K562 (cell line): ENCODE measurements at regions not wholly inside any gene's neighbourhood (a gene's known extent, or its start where the extent isn't known, plus 50 kb on each side); places are given as distances from the start of the nearest gene placed in this dataset.

ENCODE experiments used
- ATAC-seq: fragments of 200-7000 bp; cut with Tn5 transposase; 3 replicates; pipeline ENCODE4 v1.9.1; 2020; ENCODE audit warnings: moderate library complexity
- BruUV-seq: library from RNA; stranded (reverse); fragments of 400-500 nt; replicated peaks from 2 replicates; lab custom pipeline; 2021; lab: Mats Ljungman, UMichigan
- CTCF ChIA-PET: fragments of 300-600 bp; formaldehyde crosslinking; extraction: SDS; loops from one replicate; lab custom pipeline; 2021; ENCODE audit warnings: low intra/inter-chr PET ratio; lab: Yijun Ruan, JAX
- POLR2A ChIA-PET: fragments of 300-600, 350-650 bp; sonication (Branson Sonifier 250); formaldehyde crosslinking; extraction: SDS; loops from one replicate; lab custom pipeline; 2021; ENCODE audit warnings: antibody characterized with exemption, inconsistent platforms; lab: Yijun Ruan, JAX
- DNase-seq, 4 experiments: peaks; one replicate each; pipeline versions ENCODE4 v3.0.0 to v3.0.0-alpha.2; 2011 to 2018; ENCODE audit warnings: low spot score in 3 of 4, mixed read lengths in 3 of 4; ENCODE audit errors: extremely low read depth in 1 of 4
- FAIRE-seq: peaks from 2 replicates; lab custom pipeline; 2011; peaks lifted over from hg19 to GRCh38; lab: Jason Lieb, UNC
- H2AFZ ChIP-seq: 2 replicates; pipeline ENCODE4 v1.6.0; 2011; ENCODE audit warnings: low read depth, low read length, control low read depth, inconsistent platforms
- H3K27ac ChIP-seq: fragments of 200-600 bp; 3 replicates; pipeline ENCODE4 v1.8.0; 2011; ENCODE audit warnings: low read depth, mild to moderate bottlenecking, control low read depth, inconsistent platforms, low read length, moderate library complexity, mixed read lengths; ENCODE audit errors: extremely low read depth
- H3K27me3 ChIP-seq, 2 experiments: fragments of 300-600 bp in 1 of 2; 2 replicates in 1 of 2; 3 replicates in 1 of 2; pipeline versions ENCODE4 v1.6.0 to v1.8.0; 2011; ENCODE audit warnings: inconsistent platforms in 2 of 2, low read length in 2 of 2, mild to moderate bottlenecking in 1 of 2, mixed read lengths in 1 of 2, moderate library complexity in 1 of 2; ENCODE audit not compliant: control insufficient read depth in 2 of 2, insufficient read depth in 2 of 2
- H3K36me3 ChIP-seq: fragments of 300-600 bp; 3 replicates; pipeline ENCODE4 v1.8.0; 2011; ENCODE audit warnings: mild to moderate bottlenecking, low read length, inconsistent platforms; ENCODE audit not compliant: control insufficient read depth, insufficient read depth
- H3K4me1 ChIP-seq, 2 experiments: fragments of 200-600 bp in 1 of 2; replicated peaks in 1 of 2; 2 replicates in 1 of 2; 3 replicates in 1 of 2; pipeline versions ENCODE4 v1.5.1 to v1.8.0; 2011; ENCODE audit warnings: inconsistent platforms in 2 of 2, low read length in 2 of 2, mild to moderate bottlenecking in 1 of 2, mixed read lengths in 1 of 2, moderate library complexity in 1 of 2; ENCODE audit not compliant: control insufficient read depth in 2 of 2, insufficient read depth in 2 of 2
- H3K4me2 ChIP-seq: 2 replicates; pipeline ENCODE4 v1.6.1; 2011; ENCODE audit warnings: low read length, control low read depth, inconsistent platforms, mixed read lengths; ENCODE audit not compliant: insufficient read depth
- H3K4me3 ChIP-seq: fragments of 200-600 bp; sonication (generic), shearing (Covaris generic); 2 replicates; pipeline ENCODE4 v1.5.1; 2016; ENCODE audit warnings: control low read depth, inconsistent platforms
- H3K79me2 ChIP-seq: fragments of 200-600 bp; 3 replicates; pipeline ENCODE4 v1.8.0; 2011; ENCODE audit warnings: low read length, inconsistent platforms; ENCODE audit not compliant: control insufficient read depth, insufficient read depth
- H3K9ac ChIP-seq, 2 experiments: 2 replicates each; pipeline versions ENCODE4 v1.6.0 to v1.6.1; 2011; ENCODE audit warnings: low read depth in 2 of 2, low read length in 2 of 2, control low read depth in 1 of 2, inconsistent platforms in 1 of 2, mild to moderate bottlenecking in 1 of 2, mixed read lengths in 1 of 2; ENCODE audit not compliant: insufficient read depth in 1 of 2
- H3K9me1 ChIP-seq: one replicate; pipeline ENCODE4 v1.6.0; 2011; ENCODE audit warnings: inconsistent platforms, mild to moderate bottlenecking, low read length, moderate library complexity; ENCODE audit not compliant: control insufficient read depth, insufficient read depth
- H3K9me3 ChIP-seq: replicated peaks from 2 replicates; pipeline ENCODE4 v1.5.1; 2011; ENCODE audit warnings: low read depth, low read length, inconsistent platforms; ENCODE audit not compliant: control insufficient read depth, insufficient read depth
- H4K20me1 ChIP-seq: replicated peaks from 2 replicates; pipeline ENCODE4 v1.6.1; 2011; ENCODE audit warnings: low read length, inconsistent platforms, mixed read lengths; ENCODE audit not compliant: control insufficient read depth, insufficient read depth
- GTF2F1 ChIP-seq: IDR thresholded peaks from 2 replicates; pipeline ENCODE4 v1.6.1; 2011; ENCODE audit warnings: low read depth, low read length, improper control_type of control experiment
- GTF3C2 ChIP-seq: IDR thresholded peaks from 3 replicates; pipeline ENCODE4 v1.6.1; 2011; ENCODE audit warnings: borderline replicate concordance, mild to moderate bottlenecking, moderate library complexity; ENCODE audit not compliant: insufficient read length; ENCODE audit errors: extremely low read depth
- NR2F6 ChIP-seq: fragments of 450-650 bp; formaldehyde crosslinking; IDR thresholded peaks from 2 replicates; pipeline ENCODE4 v1.4.0; 2020; ENCODE audit warnings: mild to moderate bottlenecking
- NRF1 ChIP-seq, 2 experiments: fragments of 450-650 bp; IDR thresholded peaks in 1 of 2; conservative IDR thresholded peaks in 1 of 2; 2 replicates each; pipeline ENCODE4 v1.6.1; 2014; ENCODE audit warnings: mild to moderate bottlenecking in 2 of 2
- RBFOX2 ChIP-seq: fragments of 200-400 bp; formaldehyde crosslinking; IDR thresholded peaks from 2 replicates; pipeline ENCODE4 v1.6.1; 2017; ENCODE audit warnings: low read depth, mild to moderate bottlenecking, low read length, moderate library complexity
- ZNF347 ChIP-seq: fragments of 450-650 bp; formaldehyde crosslinking; IDR thresholded peaks from 2 replicates; pipeline ENCODE4 v1.4.0; 2020; ENCODE audit warnings: low read depth, mild to moderate bottlenecking, moderate library complexity
- ZNF609 ChIP-seq: sonication (generic); formaldehyde crosslinking; IDR thresholded peaks from 2 replicates; pipeline ENCODE4 v1.8.1; 2023; ENCODE audit warnings: missing genetic modification reagents, mild to moderate bottlenecking, borderline replicate concordance
- ZNF695 ChIP-seq: fragments of 450-650 bp; formaldehyde crosslinking; IDR thresholded peaks from 2 replicates; pipeline ENCODE4 v1.4.0; 2020; ENCODE audit warnings: mild to moderate bottlenecking, moderate library complexity
- ZNF79 ChIP-seq: fragments of 250-450 bp; sonication (Bioruptor Pico); IDR thresholded peaks from 2 replicates; pipeline ENCODE4 v1.4.0; 2020; ENCODE audit warnings: low read depth, mild to moderate bottlenecking, moderate library complexity
- WGBS: fragments of 100-300 bp; shearing (Covaris generic); methylation state at CpG from one replicate; pipeline ENCODE4 v1.1.6; 2016; ENCODE audit warnings: low coverage, mixed read lengths; ENCODE audit not compliant: insufficient coverage; ENCODE audit errors: missing lambda C conversion rate; 5-methylcytosine and 5-hydroxymethylcytosine counted together
- in situ Hi-C: fragments of 300-500 bp; cut with MboI; formaldehyde crosslinking; loops from 4 replicates; pipeline ENCODE4 v1.15.0; 2018; ENCODE audit warnings: inconsistent platforms, mixed read lengths
- intact Hi-C: fragments of 100-400 bp; cut with micrococcal nuclease; formaldehyde crosslinking; loops from 2 replicates; pipeline ENCODE4 v1.14.2; 2022
- TF ChIP-seq, protein P1 (sequence below): fragments of 250-450 bp; sonication (Bioruptor Pico); IDR thresholded peaks from 2 replicates; pipeline ENCODE4 v1.5.0; 2020; ENCODE audit warnings: mild to moderate bottlenecking, borderline replicate concordance

- no peak for TF ChIP-seq ZNF695 (CRISPR knock-in tag)
- TF ChIP-seq NR2F6 (CRISPR knock-in tag) = no peak
- no peak for TF ChIP-seq ZNF79 (CRISPR knock-in tag)
- TF ChIP-seq NRF1 (conservative IDR thresholded peaks at IDR 0.05 in 1 of 2, IDR thresholded peaks at IDR 0.05 in 1 of 2) = no peak
- no peak for TF ChIP-seq GTF2F1
- TF ChIP-seq ZNF347 (CRISPR knock-in tag) = no peak
- TF ChIP-seq RBFOX2 = no peak
Observed at GRCh38 chr18:39172695-39173421, 1607.3 kb upstream of the CELF4 start (continued).

- Histone ChIP-seq H3K9ac (no peak overlapping the region), H2AFZ (no peak overlapping the region), H3K36me3 (no peaks in the 10 kb centered on the region), H3K9me3 (no peaks in the 10 kb centered on the region; the same call in 1 of the 2 replicates), H4K20me1 (no peaks in the 10 kb centered on the region), H3K4me2 (no peak overlapping the region), H3K9me1 (no peaks in the 10 kb centered on the region), H3K27ac (no peak overlapping the region), H3K4me1 (no peaks in the 10 kb centered on the region), H3K27me3 (no peaks in the 10 kb centered on the region), H3K79me2 (no peaks in the 10 kb centered on the region), H3K4me3 (no peak overlapping the region)
- in situ Hi-C loops (no loop called here), intact Hi-C loops (no loop called here)
- ATAC-seq (no peak), DNase-seq (no peak), FAIRE-seq (no peak)
- POLR2A ChIA-PET = no interaction called here
- CTCF ChIA-PET = no interaction called here
- no TSS peak for BruUV-seq
- 0% methylated on average over 1 of the region's 1 CpG for WGBS
- TF ChIP-seq GTF3C2 (no peak), ZNF609 (CRISPR knock-in tag) (no peak)
- TF ChIP-seq, protein P1, sequence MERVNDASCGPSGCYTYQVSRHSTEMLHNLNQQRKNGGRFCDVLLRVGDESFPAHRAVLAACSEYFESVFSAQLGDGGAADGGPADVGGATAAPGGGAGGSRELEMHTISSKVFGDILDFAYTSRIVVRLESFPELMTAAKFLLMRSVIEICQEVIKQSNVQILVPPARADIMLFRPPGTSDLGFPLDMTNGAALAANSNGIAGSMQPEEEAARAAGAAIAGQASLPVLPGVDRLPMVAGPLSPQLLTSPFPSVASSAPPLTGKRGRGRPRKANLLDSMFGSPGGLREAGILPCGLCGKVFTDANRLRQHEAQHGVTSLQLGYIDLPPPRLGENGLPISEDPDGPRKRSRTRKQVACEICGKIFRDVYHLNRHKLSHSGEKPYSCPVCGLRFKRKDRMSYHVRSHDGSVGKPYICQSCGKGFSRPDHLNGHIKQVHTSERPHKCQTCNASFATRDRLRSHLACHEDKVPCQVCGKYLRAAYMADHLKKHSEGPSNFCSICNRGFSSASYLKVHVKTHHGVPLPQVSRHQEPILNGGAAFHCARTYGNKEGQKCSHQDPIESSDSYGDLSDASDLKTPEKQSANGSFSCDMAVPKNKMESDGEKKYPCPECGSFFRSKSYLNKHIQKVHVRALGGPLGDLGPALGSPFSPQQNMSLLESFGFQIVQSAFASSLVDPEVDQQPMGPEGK (CRISPR knock-in tag) = no peak
Observed at GRCh38 chr18:39168723-39169122, 1603.1 kb upstream of the CELF4 start.
